NOMO-1 (cell line): ENCODE measurements at regions not wholly inside any gene's neighbourhood (a gene's known extent, or its start where the extent isn't known, plus 50 kb on each side); places are given as distances from the start of the nearest gene placed in this dataset.
A peak's percentile ranks its signal among the peaks of the same experiment; 100 is the strongest.
"Not testable (repeated sequence)": the region's sequence is repeated elsewhere in the genome, so short reads cannot be mapped to it uniquely, and the experiment has no call there.

ENCODE experiments used
- DNase-seq, 2 experiments: peaks; one replicate each; lab custom pipeline; 2025; ENCODE audit not compliant: unreplicated experiment in 2 of 2; lab: John Stamatoyannopoulos, UW

- no peak for DNase-seq
Measured at GRCh38 chr20:19110285-19110684, 102.2 kb upstream of the SLC24A3 start.

- DNase-seq = no peak
Measured at GRCh38 chr20:19110881-19111460, 101.5 kb upstream of the SLC24A3 start.

GRCh38 chr20:19112828-19113227, 99.6 kb upstream of the SLC24A3 start:
- DNase-seq = no peak

GRCh38 chr20:19113343-19113930, 99.0 kb upstream of the SLC24A3 start:
- no peak for DNase-seq

GRCh38 chr20:19114410-19114809, 98.0 kb upstream of the SLC24A3 start:
- no peak for DNase-seq

GRCh38 chr20:19115581-19115980, 96.9 kb upstream of the SLC24A3 start:
- DNase-seq = no peak

GRCh38 chr20:19120011-19120410, 92.4 kb upstream of the SLC24A3 start:
- no peak for DNase-seq

GRCh38 chr20:19120569-19120968, 91.9 kb upstream of the SLC24A3 start:
- DNase-seq = no peak

GRCh38 chr20:19121463-19121862, 91.0 kb upstream of the SLC24A3 start:
- DNase-seq = peak in 1 of 2 experiments; percentile 39

GRCh38 chr20:19121916-19122315, 90.5 kb upstream of the SLC24A3 start:
- no peak for DNase-seq

- no peak for DNase-seq
Measured at GRCh38 chr20:19122395-19122794, 90.0 kb upstream of the SLC24A3 start.

GRCh38 chr20:19125508-19125907, 86.9 kb upstream of the SLC24A3 start:
- DNase-seq = no peak

- DNase-seq = no peak
Measured at GRCh38 chr20:19129306-19129705, 83.1 kb upstream of the SLC24A3 start.

GRCh38 chr20:19129976-19130612, 82.3 kb upstream of the SLC24A3 start:
- no peak for DNase-seq

GRCh38 chr20:19130613-19130984, 81.8 kb upstream of the SLC24A3 start:
- DNase-seq = no peak

GRCh38 chr20:19137641-19138040, 74.8 kb upstream of the SLC24A3 start:
- DNase-seq = no peak

GRCh38 chr20:19138758-19139157, 73.7 kb upstream of the SLC24A3 start:
- no peak for DNase-seq

- not testable (repeated sequence) for DNase-seq
Measured at GRCh38 chr20:19139584-19139983, 72.9 kb upstream of the SLC24A3 start.

- no peak for DNase-seq
Measured at GRCh38 chr20:19141998-19142397, 70.4 kb upstream of the SLC24A3 start.

- DNase-seq = no peak
Measured at GRCh38 chr20:19143890-19144289, 68.6 kb upstream of the SLC24A3 start.

- peak; percentile 43 to 80 for DNase-seq
Measured at GRCh38 chr20:19161336-19161735, 51.1 kb upstream of the SLC24A3 start.
